CD4-positive, alpha-beta T cell treated with Interferon alpha-2 for 1 hour (primary cell): ENCODE measurements at regions not wholly inside any gene's neighbourhood (a gene's known extent, or its start where the extent isn't known, plus 50 kb on each side); places are given as distances from the start of the nearest gene placed in this dataset.

Experiments
- DNase-seq, 2 donors: peaks; one replicate each; pipeline ENCODE4 v3.0.0-alpha.2; 2020 to 2022

DNA sequence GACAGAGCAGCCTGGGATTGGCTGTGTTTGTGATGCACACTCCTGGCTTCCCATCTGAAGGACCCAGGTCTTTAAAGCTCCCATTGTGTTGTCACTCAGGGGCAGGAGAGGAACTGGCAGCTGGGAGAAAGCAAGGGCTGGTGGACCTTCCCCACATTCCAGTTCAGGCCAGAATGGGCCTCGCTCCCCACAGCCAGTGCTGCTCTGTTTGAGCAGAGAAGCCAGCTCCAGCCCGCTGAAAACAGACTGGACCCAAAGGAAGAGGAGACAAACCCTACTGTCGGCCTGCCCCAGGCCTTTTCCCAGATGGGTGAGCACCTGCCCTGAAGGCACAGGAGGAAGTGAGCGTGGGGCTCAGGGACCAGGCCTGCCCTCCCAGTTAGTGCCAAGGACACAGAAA lies 499.4 kb downstream of the NPHP4 start:
- DNase-seq: no peak

DNA sequence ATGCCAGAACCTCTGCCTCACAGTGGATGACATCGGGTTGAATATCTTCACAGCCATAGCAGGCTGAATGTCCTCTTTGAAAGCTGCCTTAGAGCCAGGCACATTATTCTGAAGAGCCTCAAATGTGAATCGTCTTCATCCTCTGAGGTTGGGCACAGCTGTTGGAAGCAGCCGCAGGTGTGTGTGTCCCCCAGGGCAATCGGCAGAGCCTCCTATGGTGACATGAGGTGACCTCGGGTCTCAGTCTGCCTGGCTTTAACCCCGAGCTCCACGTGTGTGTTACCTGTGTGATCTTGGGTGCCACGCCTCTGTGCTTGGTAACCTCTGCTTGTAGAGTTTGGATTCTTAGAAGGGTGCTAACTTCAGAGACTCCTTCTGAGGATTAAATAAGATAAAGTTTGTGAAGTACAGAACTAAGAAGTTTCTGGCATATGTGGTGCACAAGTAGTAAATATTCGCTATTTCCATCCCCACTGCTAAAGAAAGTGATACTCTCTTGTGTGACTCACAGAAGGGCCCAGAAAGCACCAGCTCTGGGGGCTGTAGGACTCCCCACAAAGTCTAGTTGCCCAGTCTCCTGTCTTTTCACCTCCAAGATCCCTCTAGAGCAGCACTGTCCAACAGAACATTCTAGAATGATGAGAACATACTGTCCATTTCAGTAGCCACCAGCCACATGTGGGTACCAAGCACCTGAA lies 500.9 kb downstream of the NPHP4 start:
- DNase-seq: no peak

DNA sequence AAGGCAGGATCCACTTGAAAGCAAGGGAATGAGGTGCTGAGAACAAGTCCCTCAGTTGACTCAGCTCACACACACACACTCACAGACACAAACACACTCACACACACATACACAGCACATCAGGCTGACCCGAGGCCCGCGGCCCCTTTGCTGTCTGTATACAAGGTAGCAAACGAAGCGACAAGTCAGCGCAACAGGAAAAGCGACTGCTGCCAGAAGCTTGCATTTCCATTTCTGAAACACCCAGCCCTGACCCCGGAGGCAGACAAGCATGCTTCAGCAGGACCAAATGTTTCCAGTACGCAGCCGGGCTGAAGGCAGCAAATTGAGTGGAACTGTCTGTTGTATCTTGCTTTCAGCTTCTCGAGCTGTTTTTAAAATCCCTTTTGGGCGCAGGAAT lies 501.6 kb downstream of the NPHP4 start:
- no peak for DNase-seq

DNA sequence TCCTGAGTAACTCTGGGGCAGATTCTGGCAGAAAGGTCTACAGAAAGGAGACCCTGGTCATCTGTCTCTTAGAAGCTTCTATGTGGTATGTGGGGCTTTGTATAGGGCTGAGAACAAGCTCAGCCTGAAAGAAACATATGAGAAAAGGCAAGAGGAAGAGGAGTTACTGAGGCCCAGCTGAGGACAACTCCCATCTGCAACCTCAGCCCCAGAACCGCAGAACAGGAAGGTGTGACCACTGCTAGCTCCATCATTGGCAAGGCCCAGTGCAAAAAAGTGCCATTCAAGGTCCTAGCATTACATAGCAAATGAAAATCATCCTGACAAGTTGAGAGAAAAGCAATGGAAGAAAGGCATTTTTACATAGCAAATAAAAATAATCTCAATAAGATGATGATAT lies 503.8 kb downstream of the NPHP4 start:
- no peak for DNase-seq

DNA sequence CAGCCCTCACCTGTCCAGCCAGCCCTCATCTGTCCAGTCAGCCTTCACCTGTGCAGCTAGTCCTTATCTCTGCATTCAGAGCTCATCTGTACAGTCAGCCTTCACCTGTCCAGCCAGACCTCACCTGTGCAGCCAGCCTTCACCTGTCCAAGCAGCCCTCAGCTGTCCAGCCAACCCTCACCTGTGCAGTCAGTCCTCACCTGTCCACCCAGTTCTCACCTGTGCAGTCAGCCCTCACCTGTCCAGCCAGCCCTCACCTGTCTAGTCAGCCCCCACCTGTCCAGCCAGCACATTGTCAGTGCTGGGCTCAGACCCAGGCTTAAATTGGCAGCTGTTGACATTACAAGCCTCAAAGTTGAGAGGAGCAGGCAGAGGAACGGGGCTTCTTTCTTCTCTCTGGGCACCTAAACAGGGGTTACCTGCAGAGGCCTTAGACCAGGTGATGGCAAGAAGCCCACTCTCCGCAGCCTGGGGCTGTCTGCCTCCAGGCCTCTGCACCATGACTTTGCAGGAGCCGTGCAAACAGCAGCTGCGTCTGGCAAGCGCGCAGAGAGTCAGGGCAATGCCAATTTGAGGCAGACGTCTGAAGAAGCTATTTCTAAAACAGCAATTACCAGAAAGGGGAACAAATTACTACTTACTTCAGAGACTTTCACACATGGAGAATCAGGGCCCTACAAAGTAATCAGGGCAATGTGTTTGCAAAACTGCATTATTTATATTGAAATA lies 506.1 kb downstream of the NPHP4 start:
- no peak for DNase-seq

DNA sequence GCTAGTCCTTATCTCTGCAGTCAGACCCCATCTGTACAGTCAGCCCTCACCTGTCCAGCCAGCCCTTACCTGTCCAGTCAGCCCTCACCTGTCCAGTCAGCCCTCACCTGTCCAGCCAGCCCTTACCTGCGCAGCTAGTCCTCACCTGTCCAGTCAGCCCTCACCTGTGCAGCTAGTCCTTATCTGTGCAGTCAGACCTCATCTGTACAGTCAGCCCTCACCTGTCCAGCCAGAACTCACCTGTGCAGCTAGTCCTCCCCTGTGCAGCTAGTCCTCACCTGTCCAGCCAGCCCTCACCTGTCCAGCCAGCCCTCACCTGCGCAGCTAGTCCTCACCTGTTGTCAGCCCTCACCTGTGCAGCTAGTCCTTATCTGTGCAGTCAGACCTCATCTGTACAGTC lies 506.8 kb downstream of the NPHP4 start:
- no peak for DNase-seq

DNA sequence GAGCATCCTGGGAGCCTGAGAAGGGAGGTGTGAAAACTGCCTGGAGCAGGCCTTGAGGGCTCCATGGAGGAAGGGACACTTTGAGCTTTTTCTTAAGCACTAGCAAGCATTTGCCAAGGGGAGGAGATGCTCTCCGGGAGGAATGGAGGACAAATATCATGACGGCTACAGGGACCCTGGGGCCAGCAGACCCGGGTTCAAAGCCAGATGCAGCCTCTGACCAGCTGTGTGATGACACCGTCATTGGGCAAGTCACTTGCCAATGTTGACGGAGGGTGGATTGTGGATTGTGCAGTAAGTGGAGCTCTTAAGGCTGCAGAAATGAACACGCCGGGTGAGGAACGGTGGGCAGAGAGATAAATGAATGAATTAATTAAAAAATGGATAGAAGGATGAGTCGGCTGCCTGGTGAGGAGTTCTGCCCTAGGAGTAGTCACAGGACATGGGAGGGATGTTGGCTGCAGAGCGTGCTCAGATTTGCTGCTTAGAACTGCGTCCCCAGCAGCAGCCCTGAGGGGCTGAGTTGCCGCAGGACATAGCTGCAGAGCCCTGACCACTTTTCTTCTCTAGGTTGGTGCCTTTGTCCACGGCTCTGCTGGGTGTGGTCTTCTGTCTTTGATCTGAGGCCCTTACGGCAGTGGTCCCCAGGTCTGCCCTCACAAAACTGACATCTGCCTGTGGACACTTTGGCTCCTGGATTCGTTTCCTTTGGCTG lies 507.6 kb downstream of the NPHP4 start:
- DNase-seq: no peak

DNA sequence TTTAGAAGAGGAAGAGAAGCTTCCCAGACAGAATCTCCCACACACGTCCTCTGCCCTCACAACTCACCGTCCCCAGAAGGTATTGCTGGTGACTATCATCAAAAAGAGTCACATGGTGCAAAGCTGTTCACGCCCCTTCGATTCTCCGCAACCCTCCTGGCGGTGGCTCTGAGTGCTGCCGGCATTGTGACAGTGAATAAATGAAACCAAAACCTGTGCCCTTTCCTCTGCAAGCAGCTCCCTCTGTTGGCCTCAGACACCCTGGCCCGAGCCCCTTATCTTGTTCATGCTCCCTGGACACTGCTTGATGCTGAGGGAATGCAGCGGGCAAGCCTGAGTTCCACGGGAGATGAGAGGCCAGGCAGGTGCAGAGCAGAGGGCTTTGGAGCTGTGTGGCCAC lies 510.3 kb downstream of the NPHP4 start:
- DNase-seq: peak; percentile 25 to 71

DNA sequence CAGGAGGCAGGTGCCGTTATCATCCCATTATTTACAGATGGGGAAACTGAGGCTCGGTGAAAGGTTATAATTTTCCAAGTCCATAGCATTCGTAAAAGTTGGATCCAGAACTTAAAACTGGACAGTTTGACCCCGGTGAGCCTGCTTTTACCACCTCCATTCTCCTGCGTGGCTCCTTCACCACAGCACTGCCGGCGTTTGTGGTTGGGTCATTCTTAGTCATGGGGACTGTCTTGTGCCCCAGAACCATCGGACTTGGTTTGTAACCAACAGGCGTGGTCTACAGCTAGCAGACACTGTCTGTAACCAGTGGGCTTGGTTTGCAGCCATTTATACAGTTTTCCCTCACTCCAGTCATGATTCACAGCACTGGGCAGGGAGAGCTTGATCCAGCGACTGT lies 511.3 kb downstream of the NPHP4 start:
- DNase-seq: no peak

DNA sequence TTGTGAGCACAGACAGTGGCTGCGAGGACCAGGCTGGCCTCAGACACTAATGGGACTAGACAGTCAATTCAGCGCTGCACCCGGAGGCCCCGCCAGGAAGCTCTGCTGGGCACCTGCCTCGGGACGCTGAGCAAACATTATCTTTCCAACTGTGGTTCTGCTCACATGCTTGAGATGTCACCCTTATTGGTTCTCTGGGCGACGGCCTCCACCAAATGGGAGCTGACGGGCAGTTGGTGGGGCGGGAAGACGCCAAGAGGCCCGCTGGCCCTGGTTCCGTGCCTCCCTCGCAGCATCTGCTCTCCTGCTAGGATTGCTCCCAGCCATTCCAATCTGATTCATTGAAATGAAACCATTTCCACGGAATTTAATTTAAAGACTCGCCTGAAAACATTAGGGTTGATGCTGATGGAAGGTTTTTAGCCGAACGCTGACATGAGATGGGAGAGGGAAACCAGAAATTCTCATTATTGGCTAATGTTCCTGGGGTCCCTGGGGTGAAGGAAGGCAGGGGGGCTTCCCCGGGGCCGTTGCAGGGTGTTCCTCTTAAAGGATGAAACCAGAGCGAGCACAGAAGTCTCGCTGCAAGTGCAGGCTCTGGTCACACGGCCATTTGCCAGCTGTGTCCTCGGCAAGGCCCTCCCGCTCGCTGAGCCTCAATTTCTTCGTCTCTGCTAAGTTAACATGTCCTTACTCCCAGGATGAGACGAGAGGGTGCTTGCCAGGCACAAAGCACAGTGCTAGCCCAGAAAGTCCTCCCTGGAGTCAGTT lies 512.2 kb downstream of the NPHP4 start:
- DNase-seq: no peak

DNA sequence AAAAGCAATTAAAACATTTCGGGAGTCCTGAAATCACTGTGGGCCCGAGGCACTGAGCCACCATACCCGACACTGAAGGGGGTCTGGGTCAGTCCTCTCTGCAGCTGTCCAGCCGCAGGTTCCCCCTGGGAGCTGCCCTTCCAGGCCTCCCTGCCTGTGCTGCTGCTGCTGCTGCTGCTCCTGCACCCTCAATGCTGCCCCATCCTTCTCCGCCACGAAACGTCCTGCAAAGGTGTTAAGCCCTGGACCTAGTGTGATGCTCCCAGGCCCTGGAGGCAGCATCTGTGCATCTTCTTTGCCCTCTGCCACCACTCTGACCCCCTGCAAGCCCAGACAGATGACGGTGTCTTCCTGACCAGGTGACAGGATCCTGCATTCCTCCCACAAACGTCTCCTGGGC lies 513.3 kb downstream of the NPHP4 start:
- no peak for DNase-seq

DNA sequence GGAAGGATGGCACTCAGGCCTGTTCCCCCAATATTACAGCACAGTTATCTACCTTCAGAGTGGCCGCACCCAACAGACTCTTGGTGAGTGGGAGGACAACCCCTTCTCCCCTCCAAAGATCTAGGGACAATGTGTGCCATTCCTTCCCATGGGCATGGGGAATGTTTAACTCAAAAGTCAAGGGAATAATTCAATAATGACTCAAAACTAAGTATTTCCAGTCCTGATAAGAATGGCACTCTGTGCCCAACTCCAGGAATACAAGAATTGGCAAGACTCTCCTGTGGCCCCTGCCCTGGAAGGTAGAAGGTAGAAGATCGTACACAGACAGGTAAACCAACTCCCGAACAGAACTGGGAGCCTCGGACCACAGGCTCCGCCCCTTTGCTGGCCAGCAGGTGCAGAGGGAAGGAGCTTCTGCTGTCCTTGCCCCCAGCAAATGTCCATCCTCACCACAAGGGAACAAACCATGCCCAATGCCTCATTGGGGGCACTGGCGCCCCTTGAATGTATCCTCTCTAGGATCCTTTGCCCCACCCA lies 514.0 kb downstream of the NPHP4 start:
- no peak for DNase-seq

DNA sequence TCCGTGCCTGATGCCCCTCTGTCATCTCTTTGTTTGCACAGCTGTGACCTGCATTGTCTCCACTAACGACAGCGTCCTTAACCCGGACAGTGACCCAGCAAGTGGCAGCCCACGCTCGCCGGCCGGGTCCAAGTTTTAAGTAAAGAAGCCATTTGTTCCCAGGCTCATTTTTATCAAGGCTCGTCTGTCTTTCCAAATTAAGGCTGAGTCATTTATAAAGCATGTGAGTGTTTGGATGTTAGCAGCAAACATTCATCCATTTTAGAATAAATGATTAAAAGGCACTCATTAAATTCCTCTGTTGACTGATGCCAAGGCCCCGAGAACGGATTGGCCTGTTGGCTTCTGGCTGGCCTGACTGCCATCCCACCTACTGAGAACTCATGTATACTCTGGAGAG lies 514.5 kb downstream of the NPHP4 start:
- no peak for DNase-seq

DNA sequence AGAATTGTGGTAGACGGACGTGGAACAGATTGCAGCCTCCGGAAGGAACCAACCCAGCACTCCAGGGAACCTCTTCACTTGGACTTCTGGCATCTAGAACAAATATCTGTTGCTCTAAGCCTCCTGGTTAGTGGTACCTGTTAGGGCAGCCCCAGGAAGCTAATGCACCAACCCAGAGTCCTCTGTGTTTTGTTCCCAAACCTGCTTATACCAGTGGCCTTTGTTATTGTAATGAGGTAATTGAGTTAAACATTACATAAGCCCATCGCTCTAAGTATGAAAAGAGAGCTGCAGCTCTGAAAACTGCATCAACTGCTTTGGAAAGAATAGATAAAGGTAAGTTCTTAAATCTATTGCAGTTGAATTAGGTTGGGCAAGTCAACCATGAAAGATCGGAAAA lies 516.7 kb downstream of the NPHP4 start:
- DNase-seq: no peak

DNA sequence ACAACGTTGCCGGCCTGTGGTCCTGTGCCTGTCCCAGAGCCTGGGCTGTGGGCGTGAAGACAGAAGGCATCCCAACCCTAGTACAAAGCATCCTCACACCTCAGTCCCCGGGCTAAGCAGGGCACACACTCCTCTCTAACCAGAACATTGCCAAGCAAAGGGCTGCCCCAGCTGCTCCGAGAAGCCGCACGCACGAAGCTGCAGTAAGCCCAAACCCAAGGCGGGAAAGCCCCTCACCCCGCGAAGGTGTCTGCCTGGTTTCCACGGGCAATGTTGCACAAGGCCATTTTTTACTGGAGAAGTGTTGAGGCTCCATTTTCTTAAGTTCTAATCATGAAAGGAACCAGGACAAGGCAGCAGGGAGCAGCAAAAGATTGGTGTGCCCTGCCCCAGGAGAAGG lies 519.0 kb downstream of the NPHP4 start:
- DNase-seq: no peak

DNA sequence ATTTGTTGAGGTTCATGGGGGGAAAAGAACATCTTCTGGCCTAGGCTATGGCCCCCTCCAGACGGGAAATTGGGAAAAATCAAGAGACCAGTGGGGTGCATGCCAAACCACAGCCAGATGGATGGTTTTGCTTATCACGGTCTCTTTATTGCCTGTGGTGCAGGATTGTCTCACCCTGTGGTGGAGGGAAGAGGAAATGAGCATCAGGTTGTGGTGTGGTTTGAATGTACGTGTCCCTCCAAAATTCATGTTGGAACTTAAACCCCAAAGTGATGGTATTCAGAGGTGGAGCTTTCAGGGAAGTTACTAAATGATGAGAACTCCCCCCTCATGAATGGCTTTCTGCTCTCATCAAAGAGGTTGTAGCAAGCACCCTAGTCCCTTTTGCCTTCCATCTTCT lies 525.7 kb downstream of the NPHP4 start:
- DNase-seq: no peak

DNA sequence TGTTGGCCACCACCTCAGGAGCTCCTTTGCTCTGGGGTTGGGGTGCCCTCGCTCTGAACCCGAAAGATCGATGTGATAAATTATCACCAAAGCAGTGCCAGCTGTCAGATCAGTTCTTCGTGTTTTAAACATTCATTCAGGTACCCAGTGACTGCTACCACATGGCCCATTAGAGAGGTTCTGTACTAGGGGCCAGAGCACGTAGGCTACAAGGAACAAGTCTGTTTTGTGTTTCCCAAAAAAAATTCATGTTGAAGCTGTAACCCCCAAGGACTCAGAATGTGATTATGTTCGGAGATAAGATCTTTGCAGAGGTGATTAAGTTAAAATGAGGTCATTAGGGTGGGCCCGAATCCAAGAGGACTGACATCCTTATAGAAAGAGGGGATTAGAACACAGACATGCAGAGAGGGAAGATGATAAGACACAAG lies 526.9 kb downstream of the NPHP4 start:
- no peak for DNase-seq

DNA sequence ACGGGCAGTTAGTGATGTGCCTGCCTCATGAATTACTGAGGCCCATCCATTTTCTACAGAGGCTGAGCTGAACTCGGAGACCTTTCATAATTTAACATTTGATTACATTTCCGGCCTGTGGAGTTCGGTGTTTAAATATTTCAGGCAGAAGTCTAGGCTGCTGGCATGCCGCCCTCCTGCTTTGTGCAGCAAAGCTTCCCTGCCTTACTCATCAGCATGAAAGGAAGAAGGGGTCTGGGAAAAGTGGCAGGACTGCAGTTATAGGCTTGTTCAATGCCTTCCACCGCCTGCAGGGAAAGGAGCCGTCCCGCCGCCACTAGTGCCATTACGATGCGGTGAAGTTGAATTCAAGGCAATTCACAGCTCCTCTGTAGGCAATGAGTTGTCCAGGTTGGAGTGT lies 527.9 kb downstream of the NPHP4 start:
- no peak for DNase-seq

DNA sequence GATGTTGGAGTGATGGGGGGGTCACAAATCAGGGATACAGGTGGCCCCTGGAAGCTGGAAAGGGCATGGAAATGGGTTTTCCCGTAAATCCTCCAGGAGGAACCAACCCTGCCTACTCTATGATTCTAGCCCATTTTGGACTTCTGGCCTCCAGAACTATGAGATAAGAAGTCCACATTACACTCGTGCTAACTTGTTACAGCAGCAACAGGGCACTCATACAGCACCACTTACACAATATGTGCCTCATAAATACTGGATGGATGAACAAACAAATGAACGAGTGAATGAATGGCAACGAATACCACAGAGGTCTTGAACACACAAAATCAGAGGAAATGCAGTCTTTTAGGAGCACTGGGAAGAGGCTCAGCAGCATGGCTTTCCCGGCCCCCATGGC lies 531.3 kb downstream of the NPHP4 start:
- no peak for DNase-seq

DNA sequence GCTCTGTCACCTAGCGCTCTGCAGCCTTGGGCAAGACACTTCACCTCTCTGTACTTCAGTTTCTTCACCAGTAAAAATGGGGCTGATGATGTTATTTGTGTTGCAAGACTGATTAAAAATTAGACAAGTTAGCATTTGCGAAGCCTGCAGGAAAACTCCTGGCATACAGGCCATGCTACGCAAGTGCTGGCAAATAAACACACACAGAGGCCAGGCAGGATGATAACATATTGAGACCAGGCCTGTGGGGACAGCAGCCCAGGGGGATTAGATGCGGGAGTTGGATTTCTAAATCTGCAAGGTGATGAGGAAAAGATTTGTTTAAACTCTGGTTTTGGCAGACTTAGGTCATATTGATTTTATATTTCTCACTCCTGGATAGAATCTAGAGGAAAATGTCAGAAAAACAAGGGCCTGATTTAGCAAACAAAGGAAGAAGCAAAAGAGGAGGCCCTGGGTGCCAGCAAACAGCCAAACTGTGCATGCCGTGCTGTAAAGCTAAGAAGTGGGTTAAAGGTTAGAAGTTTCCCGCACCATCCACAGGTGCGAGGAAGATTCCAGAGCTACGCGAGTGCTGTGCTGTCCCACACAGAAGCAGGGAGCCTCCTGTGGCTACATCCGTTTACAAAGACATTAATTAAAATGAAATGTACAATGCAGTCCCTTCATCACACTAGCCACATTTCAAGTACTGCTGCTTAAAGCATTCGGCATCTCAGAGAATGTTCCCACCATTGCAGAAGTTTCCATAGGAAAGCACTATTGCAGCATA lies 532.2 kb downstream of the NPHP4 start:
- no peak for DNase-seq

DNA sequence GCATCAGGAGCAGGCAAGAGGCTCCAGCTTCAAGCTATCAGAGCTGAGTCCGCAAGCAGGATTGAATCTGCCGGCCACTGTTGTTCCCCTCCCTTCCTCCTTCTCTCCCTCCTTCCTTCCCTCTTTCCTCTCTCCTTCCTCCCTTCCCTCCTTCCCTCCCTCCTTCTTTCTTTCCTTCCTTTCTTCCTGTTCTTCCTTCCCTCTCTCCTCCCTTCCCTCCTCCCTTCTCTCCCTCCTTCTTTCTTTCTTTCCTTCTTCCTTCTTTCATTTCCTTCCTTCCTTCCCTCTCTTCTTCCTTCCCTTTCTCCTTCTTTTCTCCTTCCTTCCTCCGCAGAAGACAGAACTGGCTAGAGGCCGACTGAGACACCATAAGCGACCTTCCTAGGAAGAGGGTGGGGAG lies 534.0 kb downstream of the NPHP4 start:
- no peak for DNase-seq

DNA sequence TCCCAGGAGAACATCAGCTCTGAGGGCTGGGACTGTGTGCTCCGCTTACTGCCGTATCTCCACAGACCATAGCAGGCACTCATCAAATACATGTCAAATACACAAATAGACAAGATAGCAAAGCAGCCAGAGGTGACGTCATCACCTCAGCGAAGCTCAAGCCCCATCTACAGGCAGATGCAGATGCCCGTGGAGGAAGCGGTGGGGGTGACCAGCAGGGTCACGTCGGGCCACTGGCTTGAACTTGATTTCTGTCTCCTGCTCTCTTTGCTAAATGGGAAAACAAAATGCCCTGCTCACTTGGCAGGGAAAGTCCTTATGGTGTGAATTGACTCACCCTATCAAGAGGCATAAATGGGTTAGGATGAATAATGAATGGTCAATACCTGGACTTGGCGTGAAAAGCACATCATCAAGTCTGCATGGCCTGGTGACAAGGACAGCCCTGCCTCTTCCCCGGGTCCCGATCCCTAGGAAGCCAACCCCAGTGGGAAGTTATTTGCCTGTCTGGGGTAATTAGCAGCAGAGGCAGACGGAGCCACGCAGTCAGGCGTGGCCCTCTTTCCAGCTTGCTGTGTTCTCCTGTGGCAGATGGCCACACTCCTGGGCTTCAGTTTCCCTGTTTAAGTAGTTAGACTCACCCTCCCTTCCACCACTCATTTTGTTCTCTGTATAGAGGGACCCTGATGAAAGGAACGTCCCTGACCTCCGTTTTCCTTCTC lies 536.0 kb downstream of the NPHP4 start:
- DNase-seq: no peak
